B cell (primary cell): ENCODE measurements at regions not wholly inside any gene's neighbourhood (a gene's known extent, or its start where the extent isn't known, plus 50 kb on each side); places are given as distances from the start of the nearest gene placed in this dataset.

Experiments used
- ATAC-seq: fragments of 200-7000 bp; cut with Tn5 transposase; one replicate; pipeline ENCODE4 v1.10.0; 2021; ENCODE audit warnings: low read depth, mild to moderate bottlenecking, moderate number of reproducible peaks, moderate library complexity
- CTCF ChIA-PET: fragments of 350-600 bp; sonication (Branson Sonifier 250); formaldehyde crosslinking; loops from one replicate; lab custom pipeline; 2021; ENCODE audit warnings: antibody characterized with exemption, inconsistent platforms; lab: Charles Lee
- POLR2A ChIA-PET: fragments of 350-600 bp; sonication (Branson Sonifier 250); formaldehyde crosslinking; loops from one replicate; lab custom pipeline; 2021; ENCODE audit warnings: antibody characterized with exemption; lab: Charles Lee
- DNase-seq: peaks from one replicate; pipeline ENCODE4 v3.0.0; 2013
- H2AFZ ChIP-seq: 2 replicates; pipeline ENCODE4 v1.6.1; 2012; ENCODE audit warnings: mild to moderate bottlenecking, low read depth, low read length; ENCODE audit not compliant: insufficient read depth, poor library complexity, severe bottlenecking
- H3K27ac ChIP-seq, 2 donors: 1 replicate in 1 of 2; 2 replicates in 1 of 2; pipeline ENCODE4 v1.5.1; 2012 to 2013; ENCODE audit warnings: low read length in 2 of 2, mild to moderate bottlenecking in 2 of 2, moderate library complexity in 1 of 2
- H3K27me3 ChIP-seq, 4 experiments: fragments of 200-600 bp in 1 of 4; sonication (generic) in 1 of 4; replicated peaks in 1 of 4; 1 replicate in 2 of 4; 2 replicates in 2 of 4; pipeline versions ENCODE4 v1.6.1 to v1.7.0; 2013 to 2016; ENCODE audit warnings: low read length in 3 of 4, mild to moderate bottlenecking in 2 of 4, mixed read lengths in 1 of 4, moderate library complexity in 1 of 4; ENCODE audit not compliant: insufficient read depth in 4 of 4, control insufficient read depth in 3 of 4; ENCODE audit errors: control extremely low read depth in 1 of 4
- H3K36me3 ChIP-seq, 2 experiments: replicated peaks in 1 of 2; 1 replicate in 1 of 2; 2 replicates in 1 of 2; pipeline versions ENCODE4 v1.6.1 to v1.7.1; 2013; ENCODE audit warnings: low read length in 1 of 2; ENCODE audit not compliant: insufficient read depth in 2 of 2, control insufficient read depth in 1 of 2; ENCODE audit errors: control extremely low read depth in 1 of 2, extremely low read depth in 1 of 2
- H3K4me1 ChIP-seq, 2 donors: fragments of 200-600 bp in 1 of 2; sonication (generic) in 1 of 2; 1 replicate in 1 of 2; 2 replicates in 1 of 2; pipeline versions ENCODE4 v1.5.1 to v1.6.1; 2013 to 2017; ENCODE audit warnings: low read length in 2 of 2; ENCODE audit not compliant: control insufficient read depth in 2 of 2, insufficient read depth in 2 of 2
- H3K4me2 ChIP-seq: replicated peaks from 2 replicates; pipeline ENCODE3; 2012; ENCODE audit warnings: mild to moderate bottlenecking, low read depth, low read length; ENCODE audit not compliant: poor library complexity, severe bottlenecking
- H3K4me3 ChIP-seq, 5 experiments: fragments of 200-600 bp in 1 of 5; sonication (generic) in 1 of 5; 1 replicate in 3 of 5; 2 replicates in 2 of 5; pipeline versions ENCODE4 v1.5.1 to v1.7.0; 2011 to 2016; ENCODE audit warnings: low read length in 4 of 5, mild to moderate bottlenecking in 4 of 5, low read depth in 2 of 5, control low read depth in 1 of 5, moderate library complexity in 1 of 5; ENCODE audit not compliant: insufficient read depth in 1 of 5; ENCODE audit errors: control extremely low read depth in 1 of 5, extremely low read depth in 1 of 5
- H3K79me2 ChIP-seq: fragments of 200-600 bp; sonication (generic); one replicate; pipeline ENCODE4 v1.6.0; 2016; ENCODE audit warnings: low read length; ENCODE audit not compliant: control insufficient read depth, insufficient read depth
- H3K9ac ChIP-seq: fragments of 200-600 bp; sonication (generic); 2 replicates; pipeline ENCODE4 v1.6.1; 2017; ENCODE audit warnings: mild to moderate bottlenecking, low read length, moderate library complexity
- H3K9me3 ChIP-seq, 3 donors: one replicate each; pipeline versions ENCODE4 v1.6.1 to v1.7.1; 2013; ENCODE audit warnings: low read length in 2 of 3; ENCODE audit not compliant: control insufficient read depth in 2 of 3, insufficient read depth in 1 of 3; ENCODE audit errors: control extremely low read depth in 1 of 3
- H4K20me1 ChIP-seq: 2 replicates; pipeline ENCODE4 v1.6.0; 2012; ENCODE audit warnings: mild to moderate bottlenecking, low read length; ENCODE audit not compliant: insufficient read depth, control insufficient read depth, poor library complexity, severe bottlenecking
- H3K27ac Mint-ChIP-seq: one replicate; pipeline ENCODE4 v1.8.0; 2021; ENCODE audit warnings: mixed read lengths
- H3K27me3 Mint-ChIP-seq: one replicate; pipeline ENCODE4 v1.8.0; 2021; ENCODE audit warnings: mixed read lengths
- H3K4me1 Mint-ChIP-seq: one replicate; pipeline ENCODE4 v1.8.0; 2021; ENCODE audit warnings: mixed read lengths
- H3K4me3 Mint-ChIP-seq: one replicate; pipeline ENCODE4 v1.8.0; 2021; ENCODE audit warnings: mixed read lengths
- H3K9me3 Mint-ChIP-seq: one replicate; pipeline ENCODE4 v1.8.0; 2022; ENCODE audit warnings: mixed read lengths; ENCODE audit not compliant: insufficient read depth
- EZH2 ChIP-seq: IDR thresholded peaks from 2 replicates; pipeline ENCODE4 v1.6.1; 2012; ENCODE audit warnings: borderline replicate concordance, low read depth, mild to moderate bottlenecking, moderate library complexity, low read length; ENCODE audit not compliant: insufficient read depth, poor library complexity, severe bottlenecking
- WGBS: methylation state at CpG from one replicate; pipeline ENCODE4 v1.1.5; 2013; ENCODE audit warnings: missing lambda C conversion rate; ENCODE audit not compliant: insufficient coverage; 5-methylcytosine and 5-hydroxymethylcytosine counted together
- intact Hi-C: fragments of 100-400 bp; cut with micrococcal nuclease; formaldehyde crosslinking; loops from one replicate; pipeline ENCODE4 v1.10.0; 2022
- TF ChIP-seq, protein P1 (sequence below): fragments of 200-600 bp; IDR thresholded peaks from one replicate; pipeline ENCODE4 v1.8.0; 2022; ENCODE audit warnings: antibody characterized with exemption, mild to moderate bottlenecking

DNA sequence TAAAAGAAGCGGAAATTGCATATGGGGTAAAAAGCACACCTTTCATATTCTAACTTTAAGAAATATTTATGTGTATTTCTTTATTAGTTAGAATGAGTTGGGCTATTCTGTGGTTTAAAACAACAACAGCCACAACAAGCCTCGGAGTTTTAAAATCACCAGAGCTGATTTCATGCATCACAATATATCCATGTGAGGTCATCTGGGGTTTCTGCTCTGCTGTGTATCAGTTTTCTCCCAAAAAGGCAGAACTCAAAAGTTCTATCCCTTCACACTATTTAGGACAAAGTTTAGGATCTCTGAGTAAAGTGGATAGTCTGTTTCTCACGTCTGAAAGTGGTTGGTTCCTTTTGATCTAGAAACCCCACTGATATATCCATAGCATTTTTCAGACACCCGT lies 601.5 kb upstream of the GCFC2 start:
- H3K27ac Mint-ChIP-seq: no peak overlapping the region
- Histone ChIP-seq H3K79me2 (no peaks in the 10 kb centered on the region), H3K9ac (no peak overlapping the region), H3K4me3 (no peak overlapping the region), H3K27ac (no peak overlapping the region), H3K9me3 (no peaks in the 10 kb centered on the region), H3K36me3 (no peaks in the 10 kb centered on the region), H3K4me1 (no peaks in the 10 kb centered on the region), H2AFZ (no peak overlapping the region), H4K20me1 (no peaks in the 10 kb centered on the region), H3K27me3 (no peaks in the 10 kb centered on the region), H3K4me2 (no peak overlapping the region)
- no CpG with 5 or more reads among the region's 4 CpGs for WGBS
- DNase-seq: no peak
- peaks cover 2% of the 10 kb centered on the region for H3K9me3 Mint-ChIP-seq
- POLR2A ChIA-PET: no interaction called here
- H3K4me1 Mint-ChIP-seq: no peaks in the 10 kb centered on the region
- ATAC-seq: no peak
- H3K27me3 Mint-ChIP-seq: no peaks in the 10 kb centered on the region
- no peak overlapping the region for H3K4me3 Mint-ChIP-seq
- TF ChIP-seq EZH2: no peak
- TF ChIP-seq, protein P1, sequence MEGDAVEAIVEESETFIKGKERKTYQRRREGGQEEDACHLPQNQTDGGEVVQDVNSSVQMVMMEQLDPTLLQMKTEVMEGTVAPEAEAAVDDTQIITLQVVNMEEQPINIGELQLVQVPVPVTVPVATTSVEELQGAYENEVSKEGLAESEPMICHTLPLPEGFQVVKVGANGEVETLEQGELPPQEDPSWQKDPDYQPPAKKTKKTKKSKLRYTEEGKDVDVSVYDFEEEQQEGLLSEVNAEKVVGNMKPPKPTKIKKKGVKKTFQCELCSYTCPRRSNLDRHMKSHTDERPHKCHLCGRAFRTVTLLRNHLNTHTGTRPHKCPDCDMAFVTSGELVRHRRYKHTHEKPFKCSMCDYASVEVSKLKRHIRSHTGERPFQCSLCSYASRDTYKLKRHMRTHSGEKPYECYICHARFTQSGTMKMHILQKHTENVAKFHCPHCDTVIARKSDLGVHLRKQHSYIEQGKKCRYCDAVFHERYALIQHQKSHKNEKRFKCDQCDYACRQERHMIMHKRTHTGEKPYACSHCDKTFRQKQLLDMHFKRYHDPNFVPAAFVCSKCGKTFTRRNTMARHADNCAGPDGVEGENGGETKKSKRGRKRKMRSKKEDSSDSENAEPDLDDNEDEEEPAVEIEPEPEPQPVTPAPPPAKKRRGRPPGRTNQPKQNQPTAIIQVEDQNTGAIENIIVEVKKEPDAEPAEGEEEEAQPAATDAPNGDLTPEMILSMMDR: no peak
- CTCF ChIA-PET: no interaction called here
- intact Hi-C loops: no loop called here

DNA sequence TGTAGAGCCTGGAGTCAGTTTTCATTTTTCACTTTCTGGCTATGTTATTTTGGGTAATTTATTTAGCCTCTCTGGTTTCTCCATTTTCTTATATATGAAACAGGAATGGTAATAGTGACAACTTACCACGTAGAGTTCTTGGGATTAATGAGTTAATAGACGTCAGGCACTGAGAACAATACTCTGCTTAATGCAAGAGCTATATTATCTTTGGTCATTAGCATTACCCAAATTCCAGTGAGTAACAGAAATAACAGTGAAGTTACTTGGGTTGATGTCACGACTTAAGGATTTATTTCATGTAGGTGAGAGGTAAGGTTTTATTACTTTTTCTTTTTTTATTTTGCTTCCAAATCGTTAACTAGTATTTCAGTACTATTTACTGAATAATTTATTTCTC lies 601.0 kb upstream of the GCFC2 start:
- H3K4me3 ChIP-seq: no peak overlapping the region
- ATAC-seq (no peak), DNase-seq (no peak)
- Mint-ChIP-seq H3K9me3 (peaks cover 2% of the 10 kb centered on the region), H3K27ac (no peak overlapping the region), H3K4me3 (no peak overlapping the region), H3K27me3 (no peaks in the 10 kb centered on the region), H3K4me1 (no peaks in the 10 kb centered on the region)
- ChIA-PET CTCF (no interaction called here), POLR2A (no interaction called here)
- intact Hi-C loops: no loop called here
- no peaks in the 10 kb centered on the region for H4K20me1 ChIP-seq
- WGBS: no CpG with 5 or more reads among the region's 4 CpGs
- no peaks in the 10 kb centered on the region for H3K4me1 ChIP-seq
- no peak overlapping the region for H3K9ac ChIP-seq
- H3K36me3 ChIP-seq: no peaks in the 10 kb centered on the region
- H3K27ac ChIP-seq: no peak overlapping the region
- H3K27me3 ChIP-seq: no peaks in the 10 kb centered on the region
- H2AFZ ChIP-seq: no peak overlapping the region
- H3K4me2 ChIP-seq: no peak overlapping the region
- no peaks in the 10 kb centered on the region for H3K9me3 ChIP-seq
- no peaks in the 10 kb centered on the region for H3K79me2 ChIP-seq
- TF ChIP-seq, protein P1: no peak
- no peak for TF ChIP-seq EZH2
